ENCODE measurements at regions not wholly inside any gene's neighbourhood (a gene's known extent, or its start where the extent isn't known, plus 50 kb on each side); places are given as distances from the start of the nearest gene placed in this dataset.
"Not testable (repeated sequence)": the region's sequence is repeated elsewhere in the genome, so short reads cannot be mapped to it uniquely, and the experiment has no call there.

DNA sequence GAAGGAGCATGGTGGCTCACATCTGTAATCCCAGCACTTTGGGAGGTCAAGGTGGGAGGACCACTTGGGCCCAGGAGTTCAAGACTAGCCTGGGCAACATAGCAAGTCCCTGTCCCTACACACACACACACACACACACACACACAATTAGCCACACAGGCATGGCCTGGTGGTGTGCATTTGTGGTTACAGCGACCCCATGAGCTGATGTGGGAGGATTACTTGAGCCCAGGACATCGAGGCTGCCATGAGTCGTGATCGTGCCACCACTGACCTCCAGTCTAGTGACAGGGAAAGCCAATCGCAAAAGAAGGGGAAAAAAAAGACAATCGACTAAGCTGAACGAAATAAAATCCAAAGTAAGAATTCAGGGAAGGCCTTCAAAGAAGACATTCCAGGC lies 67.9 kb downstream of the TBX3 start:
- no peak for DNase-seq (ENCODE audit: low read depth in 2 of 2)

- DNase-seq (ENCODE audit: low read depth in 2 of 2) = no peak
Observed at GRCh38 chr12:114614040-114614439, 69.9 kb downstream of the TBX3 start.

GRCh38 chr12:114612062-114612461 lies 71.9 kb downstream of the TBX3 start:
- no peak for DNase-seq (ENCODE audit: low read depth in 2 of 2)

DNA sequence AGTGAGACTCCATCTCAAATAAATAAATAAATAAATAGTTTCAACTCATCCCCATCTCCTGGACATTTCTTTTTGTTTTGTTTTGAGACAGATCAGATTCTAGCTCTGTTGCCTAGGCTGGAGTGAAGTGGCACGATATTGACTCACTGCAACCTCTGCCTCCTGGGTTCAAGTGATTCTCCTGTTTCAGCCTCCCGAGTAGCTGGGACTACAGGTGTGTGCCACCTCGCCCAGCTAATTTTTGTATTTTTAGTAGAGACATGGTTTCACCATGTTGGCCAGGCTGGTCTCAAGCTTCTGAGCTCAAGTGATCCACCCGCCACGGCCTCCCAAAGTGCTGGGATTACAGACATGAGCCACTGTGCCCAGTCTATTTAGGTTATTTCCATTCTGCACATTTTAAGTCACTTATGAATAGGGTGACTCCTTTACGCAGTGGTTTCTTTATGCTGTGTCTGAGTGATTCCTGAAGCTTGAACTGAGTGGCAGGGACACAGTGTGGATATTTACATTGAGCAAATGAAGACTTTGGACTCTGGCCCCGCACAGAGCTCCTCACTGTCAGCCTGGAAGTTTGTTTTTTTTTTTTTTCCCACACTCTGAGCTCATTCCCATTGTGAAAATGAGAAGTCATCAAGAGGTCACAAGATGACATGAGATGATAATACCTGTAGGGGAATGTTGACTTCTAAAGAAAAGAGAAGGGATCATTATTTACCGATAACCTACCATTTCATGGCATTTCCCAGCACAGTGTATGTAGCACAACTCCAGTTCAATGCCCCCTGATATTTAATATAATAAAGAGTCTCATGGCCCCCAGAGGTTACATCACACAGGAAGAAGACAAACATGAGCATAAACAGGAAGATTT lies 72.6 kb downstream of the TBX3 start:
- DNase-seq (ENCODE audit: low read depth in 2 of 2) = no peak

DNA sequence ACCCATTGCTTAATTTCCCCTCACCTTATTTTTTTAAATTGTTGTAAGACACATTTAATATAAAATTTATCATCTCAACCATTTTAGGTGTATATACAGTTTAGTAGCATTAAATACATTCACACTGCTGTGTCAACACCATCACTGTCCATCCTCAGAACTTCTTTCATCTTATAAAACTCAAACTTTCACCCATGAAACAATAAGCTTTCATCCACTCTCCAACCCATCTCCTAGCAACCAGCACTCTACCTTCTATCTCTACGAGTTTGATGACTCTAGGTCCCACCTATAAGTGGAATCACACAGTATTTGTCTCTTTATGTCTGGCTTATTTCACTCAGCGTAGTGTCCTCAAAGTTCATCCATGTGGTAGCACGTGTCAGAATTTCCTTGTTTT lies 75.5 kb downstream of the TBX3 start:
- no peak for DNase-seq (ENCODE audit: low read depth in 2 of 2)

DNA sequence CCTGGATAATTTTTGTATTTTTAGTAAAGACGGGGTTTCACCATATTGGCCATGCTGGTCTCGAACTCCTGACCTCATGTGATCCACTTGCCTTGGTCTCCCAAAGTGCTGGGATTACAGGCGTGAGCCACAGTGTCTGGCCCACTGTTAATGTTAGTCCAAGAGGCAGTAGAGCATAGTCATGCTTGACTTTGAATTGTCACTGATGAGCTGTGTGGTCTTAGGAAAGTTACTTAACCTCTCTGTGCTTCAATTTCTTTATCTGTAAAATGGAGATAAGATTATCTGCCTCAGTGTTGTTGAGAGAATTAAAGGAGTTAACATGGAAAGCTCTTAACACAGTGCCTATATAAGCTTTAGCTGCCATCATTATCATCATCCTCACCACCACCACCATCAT lies 78.1 kb downstream of the TBX3 start:
- DNase-seq (ENCODE audit: low read depth in 2 of 2) = no peak

DNA sequence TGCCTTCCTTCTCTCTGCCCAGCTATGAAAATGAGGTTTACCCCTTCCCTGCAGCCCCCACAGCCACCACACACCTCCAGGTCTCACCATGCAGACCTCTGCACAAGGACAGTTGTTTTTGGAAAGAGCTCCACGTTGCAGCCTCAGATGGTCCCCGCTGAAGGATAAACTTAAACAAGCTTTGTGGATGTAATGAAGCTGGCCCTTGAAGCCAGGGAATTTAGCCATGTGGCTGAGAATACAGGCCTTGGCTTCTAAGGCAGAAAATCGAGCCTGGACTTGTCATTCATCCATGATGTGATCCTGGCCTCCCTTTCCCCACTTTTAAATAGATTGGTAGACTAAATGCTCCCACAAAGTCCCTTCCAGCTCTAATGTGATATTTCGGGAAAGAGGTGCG lies 79.4 kb downstream of the TBX3 start:
- DNase-seq (ENCODE audit: low read depth in 2 of 2) = no peak

DNA sequence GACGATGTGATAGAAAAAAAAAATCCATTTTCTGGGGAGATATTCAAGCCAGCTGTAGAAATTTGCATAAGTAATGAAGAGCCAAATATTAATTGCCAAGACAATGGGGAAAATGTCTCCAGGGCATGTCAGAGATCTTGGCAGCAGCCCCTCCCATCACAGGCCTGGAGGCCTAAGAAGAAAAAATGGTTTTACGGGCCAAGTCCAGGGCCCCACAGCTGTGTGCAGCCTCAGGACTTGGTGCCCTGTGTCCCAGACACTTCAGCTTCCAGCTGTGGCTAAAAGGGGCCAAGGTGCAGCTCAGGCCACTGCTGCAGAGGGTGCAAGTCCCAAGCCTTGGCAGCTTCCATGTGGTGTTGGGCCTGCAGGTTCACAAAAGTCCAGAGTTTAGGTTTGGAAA lies 83.4 kb downstream of the TBX3 start:
- not testable (repeated sequence) for DNase-seq (ENCODE audit: low read depth in 2 of 2)

GRCh38 chr12:114598111-114598510 lies 85.9 kb downstream of the TBX3 start:
- DNase-seq (ENCODE audit: low read depth in 2 of 2) = no peak

- no peak for DNase-seq (ENCODE audit: low read depth in 2 of 2)
Observed at GRCh38 chr12:114592946-114593345, 91.0 kb downstream of the TBX3 start.

GRCh38 chr12:114588061-114588460 lies 95.9 kb downstream of the TBX3 start:
- DNase-seq (ENCODE audit: low read depth in 2 of 2) = no peak

DNA sequence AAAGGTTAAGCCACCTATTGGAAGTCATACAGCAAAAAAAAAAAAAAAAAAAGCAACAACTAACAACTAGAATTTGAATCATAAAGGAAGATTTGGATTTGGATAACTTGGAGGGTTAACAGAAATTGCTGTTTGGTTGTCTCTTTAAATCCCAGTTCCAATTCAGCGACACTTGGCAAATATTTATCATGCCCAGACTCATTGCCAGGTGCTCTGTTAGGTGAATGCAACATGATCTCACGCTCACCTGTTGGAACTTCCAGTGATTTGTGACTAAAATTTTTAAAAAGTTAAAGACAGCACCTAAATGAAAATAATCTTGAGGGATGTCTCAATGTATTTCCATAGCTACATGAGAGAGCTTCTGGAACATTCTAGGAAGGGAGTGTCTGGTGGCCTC lies 103.7 kb downstream of the TBX3 start:
- no peak for DNase-seq (ENCODE audit: low read depth in 2 of 2)

GRCh38 chr12:114579389-114579788 lies 104.6 kb downstream of the TBX3 start:
- DNase-seq (ENCODE audit: low read depth in 2 of 2) = no peak

- no peak for DNase-seq (ENCODE audit: low read depth in 2 of 2)
Observed at GRCh38 chr12:114562654-114563053, 121.3 kb downstream of the TBX3 start.

GRCh38 chr12:114555451-114555850 lies 128.5 kb downstream of the TBX3 start:
- no peak for DNase-seq (ENCODE audit: low read depth in 2 of 2)

- no peak for DNase-seq (ENCODE audit: low read depth in 2 of 2)
Observed at GRCh38 chr12:114547636-114548035, 136.3 kb downstream of the TBX3 start.

DNA sequence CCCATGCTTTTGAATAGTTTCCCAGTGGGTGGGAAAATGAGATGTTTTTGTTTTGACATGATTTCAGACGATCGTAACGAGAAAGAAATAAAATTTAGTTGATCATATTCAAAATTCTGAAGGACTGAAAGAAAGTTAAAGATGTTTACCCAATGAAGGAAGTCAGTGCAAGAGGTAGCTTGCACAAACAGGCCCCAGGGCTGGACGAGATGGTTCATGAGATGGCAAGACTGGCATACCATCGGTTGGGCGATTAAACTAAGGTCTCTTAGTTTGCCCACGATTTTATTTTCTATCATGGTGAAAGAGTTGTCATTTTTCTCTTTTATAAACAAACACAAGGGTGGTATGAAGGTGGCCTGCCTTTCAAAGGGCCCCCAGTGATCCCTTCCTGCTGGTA lies 124.5 kb upstream of the TBX5 start:
- DNase-seq (ENCODE audit: low read depth in 2 of 2) = no peak

DNA sequence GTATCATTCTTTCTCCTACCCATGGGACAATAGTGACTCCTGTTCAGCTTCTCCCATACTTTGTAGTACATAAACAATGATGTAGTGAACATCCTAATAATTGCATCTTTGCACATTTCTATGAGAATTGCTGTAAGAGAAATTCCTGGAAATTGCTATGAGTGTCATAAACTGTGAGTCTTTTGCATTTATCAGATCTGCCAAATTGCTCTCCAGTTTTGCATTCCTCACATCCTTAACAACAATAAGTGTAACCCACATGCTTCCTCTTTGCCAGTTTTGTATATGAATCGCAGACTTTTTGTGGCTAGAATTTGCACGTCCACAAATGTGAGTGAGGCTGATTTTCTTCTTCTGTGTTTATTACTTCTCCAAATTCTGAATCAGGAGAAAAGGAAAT lies 124.0 kb upstream of the TBX5 start:
- DNase-seq (ENCODE audit: low read depth in 2 of 2) = no peak

GRCh38 chr12:114528766-114529165 lies 122.8 kb upstream of the TBX5 start:
- no peak for DNase-seq (ENCODE audit: low read depth in 2 of 2)

- not testable (repeated sequence) for DNase-seq (ENCODE audit: low read depth in 2 of 2)
Observed at GRCh38 chr12:114521160-114521559, 115.2 kb upstream of the TBX5 start.

DNA sequence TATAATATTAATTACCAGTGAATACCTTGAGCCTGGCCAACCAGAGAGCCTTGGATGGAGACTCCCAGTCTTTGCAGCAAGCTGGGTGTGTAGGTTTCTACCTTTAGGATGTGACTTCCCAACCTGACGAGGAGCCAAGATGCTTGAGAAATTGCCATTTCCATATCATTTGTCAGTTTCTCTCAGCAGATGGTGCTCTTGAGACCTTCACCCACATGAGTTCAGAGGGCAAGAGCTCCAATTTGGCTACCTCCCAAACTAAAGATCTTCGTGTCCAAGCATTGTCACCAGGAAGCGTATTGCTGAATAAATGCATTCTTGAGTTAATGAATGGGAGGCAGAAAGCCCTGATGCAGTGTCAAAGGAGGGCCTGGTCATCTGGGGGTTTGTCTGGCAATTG lies 106.4 kb upstream of the TBX5 start:
- no peak for DNase-seq (ENCODE audit: low read depth in 2 of 2)

- DNase-seq (ENCODE audit: low read depth in 2 of 2) = peak; percentile 41 to 53
Observed at GRCh38 chr12:114508529-114509129, 102.7 kb upstream of the TBX5 start.

DNA sequence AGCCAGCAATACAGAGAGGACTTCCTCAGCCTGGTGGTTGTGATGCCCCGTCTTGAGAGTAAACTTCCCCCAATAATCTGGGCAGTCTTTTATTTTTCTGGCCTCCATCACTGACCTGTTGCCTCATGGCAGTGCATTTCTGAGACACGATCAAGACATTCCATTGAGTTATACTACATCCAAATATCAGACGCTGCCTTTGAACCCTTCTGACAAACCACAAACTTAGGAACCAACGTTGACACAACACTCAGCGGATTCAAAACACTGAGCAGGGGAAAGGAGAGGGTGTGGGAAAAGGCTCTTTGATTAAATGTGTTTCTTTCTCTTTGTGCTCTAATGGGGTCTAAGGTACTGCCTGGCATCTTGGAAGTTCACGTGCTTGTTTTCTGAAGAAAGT lies 100.7 kb upstream of the TBX5 start:
- DNase-seq (ENCODE audit: low read depth in 2 of 2) = no peak

DNA sequence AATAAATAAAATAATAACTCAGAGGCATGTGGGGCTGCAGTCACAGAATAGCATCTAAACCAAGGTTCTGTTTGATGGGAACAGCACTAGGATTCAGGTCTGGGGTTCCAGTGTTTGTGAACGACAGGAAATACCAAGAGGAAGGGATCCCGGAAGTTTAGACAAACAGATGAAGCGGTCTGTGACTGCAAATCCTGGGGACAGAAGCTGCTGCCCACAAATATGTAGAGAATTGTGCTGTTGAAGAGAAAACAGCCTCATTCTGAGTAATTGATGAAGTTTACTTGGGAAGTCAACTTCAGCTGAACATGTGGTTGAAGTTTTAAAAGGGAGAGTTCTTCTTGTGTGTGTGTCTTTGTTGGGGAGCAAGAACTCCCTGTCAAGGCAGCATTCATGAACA lies 98.4 kb upstream of the TBX5 start:
- DNase-seq (ENCODE audit: low read depth in 2 of 2) = no peak
